HG03175 (cell line): ENCODE measurements at regions not wholly inside any gene's neighbourhood (a gene's known extent, or its start where the extent isn't known, plus 50 kb on each side); places are given as distances from the start of the nearest gene placed in this dataset.

Experiments
- ATAC-seq: cut with Tn5 transposase; IDR thresholded peaks from one replicate; pipeline ENCODE4 v1.9.1; 2021; ENCODE audit warnings: mild to moderate bottlenecking, moderate library complexity; ENCODE audit not compliant: unreplicated experiment

DNA sequence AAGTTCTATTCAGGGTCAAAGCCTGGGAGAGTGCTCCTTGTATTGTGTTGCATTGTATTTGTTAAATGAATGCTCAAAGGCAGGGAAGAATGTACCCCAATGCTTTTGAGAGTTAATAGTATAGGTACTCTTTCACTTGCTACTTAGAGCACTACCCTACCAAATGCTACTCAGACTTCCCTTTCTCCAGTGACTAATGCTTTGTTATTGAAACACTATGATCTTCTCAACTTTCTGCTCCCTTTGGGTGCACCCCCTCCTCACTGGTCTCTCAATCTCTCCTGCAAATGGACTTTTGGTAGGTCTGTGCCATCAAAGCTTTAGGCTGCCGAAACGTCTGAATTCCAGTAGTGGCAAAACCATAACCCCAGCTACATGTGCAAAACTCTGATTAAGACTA is 177.7 kb upstream of the AHR start:
- ATAC-seq, result no peak

DNA sequence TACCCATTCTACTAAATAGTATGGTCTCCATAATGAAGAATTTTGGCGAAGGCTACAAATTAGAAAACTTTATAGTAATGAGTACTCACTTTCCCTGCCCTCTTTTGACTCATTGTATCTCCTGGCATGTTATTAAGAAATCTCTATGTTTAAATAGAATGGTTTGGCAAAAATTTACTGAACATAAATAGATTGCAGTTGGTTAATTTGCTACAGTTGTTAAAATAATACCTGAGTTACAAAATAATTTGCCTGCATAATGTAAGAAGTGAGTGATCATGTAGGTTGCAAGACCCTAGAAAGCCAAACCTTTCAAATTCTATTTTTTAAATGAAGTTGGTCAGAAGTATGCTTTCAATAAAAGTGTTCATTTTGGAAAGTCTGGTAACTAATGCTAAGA is 176.8 kb upstream of the AHR start:
- no peak for ATAC-seq

DNA sequence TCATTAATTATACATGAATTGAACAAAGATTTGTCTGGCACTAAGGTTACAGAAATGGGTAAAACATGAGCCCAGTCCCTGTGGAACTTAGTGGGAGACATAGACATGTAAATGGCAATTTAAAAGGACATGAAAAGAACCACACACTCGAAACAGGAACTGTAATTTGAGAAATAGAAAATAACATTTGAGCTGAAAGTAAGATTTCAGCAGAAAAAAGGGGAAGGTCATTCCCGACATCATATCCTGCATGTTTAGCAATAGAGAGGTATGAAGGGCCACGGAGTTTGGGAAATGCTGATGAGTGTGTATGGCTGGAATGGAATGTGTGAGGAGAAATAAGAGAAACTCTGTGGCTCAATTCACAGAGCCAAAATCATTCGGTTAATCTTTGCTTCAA is 175.4 kb upstream of the AHR start:
- ATAC-seq, result no peak

DNA sequence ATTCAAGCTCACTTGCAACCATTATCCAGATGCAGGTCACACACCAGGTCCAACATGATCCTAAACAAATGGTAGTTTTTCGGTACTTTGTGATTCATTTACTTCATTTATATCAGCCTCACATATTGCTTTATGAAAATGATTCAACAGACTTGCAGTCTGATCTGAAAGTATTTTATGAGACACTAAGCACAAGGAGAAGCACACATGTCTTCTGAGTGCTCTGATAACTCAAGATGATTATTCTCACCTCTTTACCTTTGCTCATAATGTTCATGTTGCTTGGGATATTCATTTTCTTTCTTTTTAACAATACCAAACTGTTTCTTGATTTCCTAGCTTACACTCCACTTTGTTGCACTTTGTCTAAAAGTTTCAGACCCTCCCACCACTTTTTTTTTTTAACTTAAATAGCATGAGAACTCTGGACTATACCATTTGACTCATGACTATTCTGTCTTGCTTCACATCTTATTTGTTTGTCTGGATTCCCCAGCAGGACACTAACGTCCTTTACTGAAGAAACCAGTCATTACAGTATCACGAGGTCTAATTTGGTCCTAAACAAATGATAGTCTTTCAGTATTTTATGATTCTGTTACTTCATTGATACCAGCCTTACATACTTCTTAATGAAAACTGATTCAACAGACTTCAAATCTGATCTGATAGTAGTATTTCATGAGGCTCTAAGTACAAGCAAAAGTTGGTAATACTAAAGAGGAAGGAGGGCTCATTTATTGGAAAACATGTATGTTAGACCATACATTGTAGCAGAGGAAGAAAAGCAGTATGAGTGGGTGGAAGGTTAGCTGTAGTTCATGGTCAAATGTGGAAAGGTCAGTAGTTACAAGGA is 171.8 kb upstream of the AHR start:
- ATAC-seq, result peak; percentile 76

DNA sequence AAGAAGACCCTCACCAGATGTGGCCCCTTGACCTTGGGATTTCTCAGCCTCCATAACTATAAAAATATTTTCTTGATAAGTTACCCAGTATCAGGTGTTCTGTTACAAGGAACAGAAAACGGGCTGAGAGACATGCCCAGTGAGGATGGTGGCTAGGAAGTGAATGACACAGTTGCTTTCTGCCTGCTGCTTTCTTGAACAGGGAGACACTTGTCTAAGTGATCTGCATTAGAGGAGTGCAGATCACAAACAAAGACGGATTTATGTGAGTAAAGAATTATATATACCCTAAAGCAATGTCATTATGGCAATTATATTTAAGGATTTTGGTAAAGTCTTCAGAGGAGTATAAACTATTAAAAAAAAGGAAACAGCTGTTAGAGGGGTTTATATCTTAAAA is 169.2 kb upstream of the AHR start:
- ATAC-seq, result no peak

DNA sequence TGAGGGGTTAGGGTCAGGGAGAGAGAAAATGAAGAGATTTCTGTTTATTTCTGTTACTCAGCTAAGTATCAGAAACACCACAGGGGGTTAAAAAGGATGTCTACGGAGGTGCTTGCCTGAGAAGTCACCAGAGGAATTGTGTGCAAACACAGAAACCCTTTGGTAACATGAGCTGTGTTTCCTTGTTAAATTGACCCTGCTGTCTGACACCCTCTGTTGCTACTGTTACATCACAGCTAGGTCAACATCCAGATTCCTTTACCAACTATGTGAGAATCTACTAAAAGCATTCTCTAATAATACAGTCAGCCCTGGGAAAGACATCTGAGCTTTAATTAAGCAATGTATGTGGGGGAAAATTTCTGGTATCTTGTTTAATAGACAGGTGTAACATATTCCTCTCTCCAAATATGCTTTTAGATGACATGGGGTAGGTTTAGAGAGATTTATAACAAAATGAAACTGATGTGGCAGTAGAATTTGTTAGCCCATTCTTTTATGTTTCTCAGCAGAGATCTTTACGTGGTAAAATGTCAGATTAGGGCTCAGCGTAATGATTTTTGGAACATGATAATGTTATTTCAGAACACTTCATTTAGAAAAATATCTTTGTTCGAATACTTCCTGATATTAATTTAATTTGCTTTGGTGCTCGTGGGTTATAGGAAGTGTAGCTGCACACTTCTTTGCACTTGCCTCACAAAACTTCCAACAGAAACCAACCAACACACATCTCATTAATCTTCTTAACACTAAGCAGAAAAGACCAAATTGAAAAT is 168.0 kb upstream of the AHR start:
- ATAC-seq, result no peak

DNA sequence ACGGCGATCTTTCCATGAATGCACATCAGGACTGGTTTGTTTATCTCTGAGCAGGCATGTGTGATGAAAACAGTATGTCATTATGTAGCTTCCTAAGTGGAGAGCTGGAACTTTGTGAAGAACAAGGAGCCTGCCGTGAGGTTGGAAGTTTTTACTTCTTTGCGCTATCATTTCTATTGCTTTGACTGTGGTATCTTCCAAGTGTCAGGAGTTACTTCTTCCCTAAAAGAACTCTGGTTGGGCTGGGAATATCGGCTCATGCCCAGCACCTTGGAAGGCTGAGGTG is 167.4 kb upstream of the AHR start:
- ATAC-seq, result no peak

DNA sequence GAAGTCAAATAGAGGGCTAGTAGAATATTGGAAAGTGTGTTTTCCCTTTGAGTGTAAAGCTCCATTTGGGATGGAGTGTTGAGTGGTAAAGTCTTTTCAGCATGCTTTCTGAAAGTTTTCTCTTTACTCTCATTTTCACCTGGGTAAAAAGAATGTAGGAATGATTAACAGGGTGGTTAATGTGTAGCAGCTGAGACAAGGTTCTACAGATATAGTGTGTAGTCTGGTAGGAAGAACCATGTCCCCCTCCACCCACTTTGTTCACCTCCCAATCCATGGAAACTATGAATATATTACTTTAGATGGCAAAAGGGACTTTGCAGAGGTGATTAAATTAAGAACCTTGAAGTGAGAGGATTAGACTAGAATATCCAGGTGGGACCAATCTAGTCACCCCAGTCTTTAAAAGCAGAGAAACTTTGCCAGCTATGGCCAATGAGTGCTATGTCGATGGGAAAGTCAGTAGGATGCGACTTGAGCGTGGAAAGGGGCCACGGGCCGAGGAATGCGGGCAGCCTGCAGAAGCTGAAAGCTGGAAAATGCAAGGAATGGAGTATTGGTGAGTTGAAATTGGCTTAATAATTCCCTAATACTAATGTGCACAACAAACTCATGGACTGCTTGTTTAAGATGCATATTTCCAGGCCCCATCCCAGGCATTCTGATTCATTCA is 166.3 kb upstream of the AHR start:
- peak; percentile 78 for ATAC-seq

DNA sequence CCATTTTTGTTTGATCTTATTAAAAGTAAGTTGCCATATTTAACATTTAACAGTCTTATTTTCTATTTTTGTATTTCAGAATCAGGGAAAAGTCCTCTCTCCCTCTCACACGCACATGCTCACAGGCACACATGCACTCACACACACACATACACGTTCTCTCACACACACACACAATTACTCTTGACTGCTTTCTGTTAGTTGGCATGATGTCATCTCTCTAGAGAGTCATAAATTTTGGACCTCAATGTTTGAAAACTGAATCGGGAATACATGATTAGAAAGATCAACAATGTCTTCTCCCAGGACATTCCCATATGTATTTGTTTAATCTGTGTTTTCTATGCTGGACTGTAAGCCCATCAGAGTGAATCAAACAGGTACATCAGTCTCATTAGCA is 165.7 kb upstream of the AHR start:
- ATAC-seq, result no peak

DNA sequence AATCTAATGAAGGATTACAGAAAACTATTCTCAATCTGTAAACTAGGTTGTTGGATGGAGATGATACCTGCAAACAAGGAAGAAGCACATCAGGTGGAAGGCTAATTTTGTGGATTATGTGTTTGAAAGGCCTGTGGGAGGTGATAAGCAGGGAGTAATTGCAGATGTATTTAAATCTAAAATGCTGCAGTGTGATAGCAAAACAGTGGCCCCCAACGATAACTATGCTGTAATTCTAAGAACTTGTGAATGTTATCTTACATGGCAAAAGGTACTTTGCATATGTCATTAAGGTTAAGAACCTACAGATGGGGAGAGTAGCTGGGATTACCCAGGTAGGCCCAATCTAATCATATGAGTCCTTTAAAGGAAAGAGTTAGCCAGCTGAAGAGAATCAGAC is 164.5 kb upstream of the AHR start:
- no peak for ATAC-seq

DNA sequence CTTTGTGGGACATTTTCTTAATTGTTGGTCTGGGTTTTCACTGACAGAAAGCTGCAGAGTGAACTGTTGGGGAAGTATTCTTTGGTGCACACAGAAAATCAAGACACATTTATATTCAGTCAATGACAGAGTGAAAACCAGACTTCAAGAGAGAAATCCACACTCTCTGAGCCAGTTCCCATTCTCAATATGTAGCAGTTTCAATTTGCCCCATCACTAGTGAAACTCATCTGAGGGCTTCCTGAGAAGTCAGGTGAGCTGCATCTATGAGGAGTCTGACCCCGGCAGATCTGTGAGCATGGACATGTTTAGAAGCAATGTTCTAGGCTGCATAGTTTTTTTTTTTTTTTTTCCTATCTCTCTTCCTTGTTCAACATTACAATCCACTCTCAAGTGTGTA is 163.7 kb upstream of the AHR start:
- ATAC-seq, result peak; percentile 86

DNA sequence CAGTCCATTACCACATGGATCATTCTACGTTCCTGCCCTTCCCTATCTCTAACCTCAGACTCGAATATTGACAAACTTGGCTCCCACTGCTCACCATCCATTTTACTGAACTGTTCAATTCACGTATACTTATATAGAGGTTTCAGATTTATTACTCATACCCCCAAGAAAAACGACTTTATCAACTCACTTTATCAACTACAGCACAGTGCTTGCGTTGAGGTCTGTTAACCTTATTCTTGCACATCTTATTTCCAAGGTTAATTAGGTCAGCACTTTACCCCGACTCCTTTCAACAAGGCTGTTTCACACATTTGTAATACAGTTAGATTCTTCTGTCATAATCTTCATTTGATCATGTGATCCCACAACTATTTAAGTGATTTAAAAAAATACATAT is 162.3 kb upstream of the AHR start:
- ATAC-seq, result no peak

DNA sequence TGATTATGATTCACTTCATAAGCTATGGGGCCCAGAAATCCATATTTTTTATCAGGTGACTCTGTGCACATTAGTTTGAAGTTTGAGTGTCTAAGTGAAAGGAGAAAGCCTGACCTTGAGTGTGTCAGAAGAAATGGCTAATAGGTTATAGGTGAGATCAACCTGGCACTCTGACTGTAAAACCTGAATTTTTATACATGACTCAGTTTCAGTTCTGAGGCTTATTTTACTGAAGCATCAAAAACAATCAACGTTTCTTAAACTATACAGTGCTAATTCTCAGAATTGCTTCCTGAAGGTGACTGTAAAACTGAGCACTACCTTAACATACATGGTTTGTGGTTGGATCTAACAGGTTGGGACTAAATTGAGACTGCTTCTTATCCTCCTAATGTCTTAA is 159.4 kb upstream of the AHR start:
- ATAC-seq, result no peak

DNA sequence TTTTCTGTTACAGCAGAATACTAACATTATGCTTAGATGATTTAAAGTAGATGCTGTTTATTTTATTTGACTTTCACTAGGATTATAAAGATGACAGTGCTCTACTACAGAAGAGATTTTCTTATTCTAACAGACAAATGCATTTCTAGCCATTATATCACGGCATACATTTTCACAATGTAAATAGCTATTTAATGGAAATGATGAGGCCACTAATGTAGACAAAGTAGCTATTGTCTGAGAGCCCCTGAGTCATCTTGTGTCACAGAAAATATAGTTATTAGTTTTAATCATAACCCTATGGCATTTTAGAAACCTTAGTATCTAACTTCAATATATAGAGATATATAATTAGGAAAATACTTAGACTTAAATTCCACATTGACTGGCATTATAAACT is 158.0 kb upstream of the AHR start:
- ATAC-seq, result no peak

DNA sequence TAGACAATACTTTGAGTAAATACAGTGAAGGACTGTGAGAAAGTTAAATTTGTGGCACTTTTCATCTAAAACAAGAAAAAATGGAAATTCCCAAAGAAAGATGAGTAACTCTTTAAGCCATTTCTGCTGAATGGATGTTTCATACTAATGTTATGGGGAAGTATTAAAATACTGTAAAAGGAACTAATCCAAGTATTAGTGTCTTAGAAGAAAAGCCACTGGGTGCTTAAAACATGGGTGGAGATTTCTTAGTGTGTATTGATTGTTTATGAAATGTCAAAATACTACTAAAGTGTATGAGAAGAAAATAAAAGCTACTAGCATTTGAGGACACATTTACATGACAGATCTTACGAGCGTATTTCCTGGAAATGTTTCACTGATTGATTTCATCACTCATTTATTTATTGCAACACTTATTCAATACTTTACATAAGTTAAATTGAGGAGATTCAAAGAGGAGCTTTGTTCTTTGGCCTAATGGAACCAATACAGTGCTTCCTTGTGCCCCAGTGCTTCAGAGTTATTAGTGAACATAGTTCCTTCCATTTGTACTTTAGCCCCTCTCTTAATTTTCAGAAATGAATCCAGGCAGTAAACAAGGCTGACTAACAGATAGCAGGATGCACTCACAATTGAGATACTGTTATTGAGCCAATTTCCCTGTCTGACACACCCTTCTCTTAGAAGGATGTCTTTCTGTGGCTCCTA is 155.5 kb upstream of the AHR start:
- no peak for ATAC-seq

DNA sequence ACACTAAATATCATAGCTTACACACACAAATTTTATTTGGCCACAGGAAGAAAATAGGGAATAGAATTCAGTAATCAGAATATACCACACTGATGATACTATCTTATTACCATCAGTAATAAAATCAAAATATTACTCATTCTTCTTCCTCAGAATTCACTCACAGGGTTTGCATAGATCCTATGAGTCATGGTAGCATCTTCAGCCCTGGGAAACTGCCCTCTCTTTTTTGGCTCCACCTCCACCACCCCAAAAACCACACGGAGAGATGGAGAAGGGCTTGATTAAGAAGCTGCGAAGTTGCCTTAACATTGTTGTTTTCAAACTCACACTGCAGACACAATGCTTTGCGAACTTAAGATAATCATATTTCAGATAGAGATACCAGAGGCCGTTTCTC is 154.1 kb upstream of the AHR start:
- ATAC-seq, result no peak

DNA sequence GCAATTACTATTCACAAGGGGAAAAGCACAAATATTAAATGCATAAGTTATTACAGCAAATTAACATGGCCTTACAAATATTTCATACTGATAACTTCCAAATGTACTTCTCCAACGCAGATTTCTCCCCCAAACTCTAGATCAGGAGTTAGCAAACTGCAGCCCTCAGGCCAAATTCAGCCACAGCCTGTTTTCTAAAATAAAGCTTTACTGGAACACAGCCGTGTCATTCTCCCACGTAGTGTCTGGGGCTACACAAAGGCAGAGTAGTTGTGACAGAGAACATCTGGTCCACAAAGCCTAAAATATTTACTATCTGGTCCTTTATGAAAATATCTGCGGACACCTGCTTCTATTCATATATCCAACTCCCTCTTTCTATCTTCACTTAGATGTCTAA is 151.8 kb upstream of the AHR start:
- ATAC-seq, result no peak

DNA sequence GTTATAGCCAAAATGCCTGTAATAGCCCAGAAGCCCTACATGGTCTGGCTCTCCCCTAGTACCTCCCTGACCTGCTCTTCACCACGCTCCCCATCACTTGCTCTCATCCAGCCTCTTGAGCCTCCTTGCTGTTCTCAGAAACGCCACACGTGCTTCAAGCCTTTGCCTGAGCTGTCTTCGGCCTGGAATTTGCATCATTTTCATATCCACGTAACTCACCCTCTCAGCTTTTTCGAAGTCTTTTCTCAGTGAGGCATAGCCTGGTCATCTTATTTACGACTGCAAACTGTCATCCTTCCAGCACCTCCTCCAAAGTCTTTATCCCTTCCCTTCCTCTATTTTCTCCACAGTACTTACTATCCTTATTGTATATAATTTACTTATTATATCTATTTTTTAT is 151.0 kb upstream of the AHR start:
- no peak for ATAC-seq

DNA sequence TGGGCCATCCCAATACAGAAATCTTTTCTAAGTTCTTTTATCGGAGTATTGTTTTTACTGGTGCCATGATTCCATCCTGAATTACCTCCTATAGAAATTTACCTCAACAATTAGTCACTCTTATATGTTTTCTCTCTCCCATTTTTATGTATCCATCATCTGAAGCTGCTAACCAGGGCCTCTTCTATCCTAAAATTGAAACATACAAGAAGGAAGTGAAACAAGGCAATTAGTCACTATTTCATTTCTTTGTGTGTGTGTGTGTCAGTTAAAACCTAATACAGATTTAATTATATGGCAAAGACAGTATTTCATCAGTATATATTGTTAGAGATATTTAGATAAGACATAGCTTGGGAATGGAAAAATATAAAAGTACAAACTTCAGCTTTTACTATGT is 148.4 kb upstream of the AHR start:
- peak; percentile 70 for ATAC-seq

DNA sequence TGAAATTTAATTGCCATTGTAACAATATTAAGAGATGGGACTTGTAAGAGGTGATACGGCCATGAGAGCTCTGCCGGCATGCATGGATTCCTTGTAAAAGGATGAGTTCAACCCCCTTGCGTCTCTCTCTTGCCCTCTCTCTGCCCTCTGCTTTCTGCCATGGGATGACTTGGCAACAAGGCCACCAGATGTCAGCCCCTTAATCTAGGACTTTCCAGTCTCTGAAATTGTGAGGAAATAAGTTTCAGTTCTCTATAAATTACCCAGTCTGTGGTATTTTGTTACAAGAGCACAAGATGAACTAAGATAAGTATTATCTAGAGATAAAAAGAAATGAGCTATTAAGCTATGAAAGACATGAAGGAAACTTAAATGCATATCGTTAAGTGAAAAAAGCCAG is 145.7 kb upstream of the AHR start:
- peak; percentile 35 for ATAC-seq

DNA sequence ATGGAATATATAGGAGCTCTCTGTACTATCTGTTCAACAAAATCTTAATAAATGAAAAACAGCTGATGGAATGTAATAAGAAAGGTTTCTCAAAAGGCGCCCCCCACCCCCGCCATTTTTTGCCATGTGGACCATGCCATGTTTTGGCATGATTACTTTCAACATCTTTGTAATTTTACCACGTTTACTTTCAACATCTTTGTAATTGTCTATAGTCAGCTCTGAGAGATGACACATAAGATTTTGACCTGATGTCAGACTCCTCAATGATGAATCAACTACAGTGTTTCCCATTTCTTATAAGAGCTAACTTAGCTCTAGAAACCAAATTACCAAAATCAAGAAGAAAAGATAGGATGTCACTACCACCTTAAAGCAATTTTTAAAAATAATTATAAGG is 144.9 kb upstream of the AHR start:
- ATAC-seq, result no peak

DNA sequence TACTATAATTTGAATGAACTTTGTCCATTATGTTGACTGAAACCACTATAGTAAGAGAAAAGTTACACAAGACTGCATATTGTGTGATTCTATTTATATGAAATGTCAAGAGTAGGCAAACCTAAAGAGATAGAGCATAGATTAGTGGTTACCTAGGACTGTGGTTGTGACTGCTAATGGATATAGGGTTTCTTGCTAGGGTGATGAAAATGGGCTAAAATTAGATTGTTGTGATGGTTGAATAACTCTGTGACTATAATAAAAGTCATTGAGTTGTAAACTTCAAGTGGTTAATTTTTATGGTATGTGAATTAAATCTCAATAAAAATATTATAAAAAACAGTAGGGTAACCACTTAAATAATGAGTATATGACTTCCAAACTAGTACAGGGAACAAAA is 142.9 kb upstream of the AHR start:
- peak; percentile 35 for ATAC-seq
